Renal pelvis (tissue), 1 donor: ENCODE measurements at regions not wholly inside any gene's neighbourhood (a gene's known extent, or its start where the extent isn't known, plus 50 kb on each side); places are given as distances from the start of the nearest gene placed in this dataset.
A peak's percentile ranks its signal among the peaks of the same experiment; 100 is the strongest.

Experiments used
- DNase-seq: peaks from one replicate; pipeline ENCODE4 v3.0.0-alpha.2; 2013

DNA sequence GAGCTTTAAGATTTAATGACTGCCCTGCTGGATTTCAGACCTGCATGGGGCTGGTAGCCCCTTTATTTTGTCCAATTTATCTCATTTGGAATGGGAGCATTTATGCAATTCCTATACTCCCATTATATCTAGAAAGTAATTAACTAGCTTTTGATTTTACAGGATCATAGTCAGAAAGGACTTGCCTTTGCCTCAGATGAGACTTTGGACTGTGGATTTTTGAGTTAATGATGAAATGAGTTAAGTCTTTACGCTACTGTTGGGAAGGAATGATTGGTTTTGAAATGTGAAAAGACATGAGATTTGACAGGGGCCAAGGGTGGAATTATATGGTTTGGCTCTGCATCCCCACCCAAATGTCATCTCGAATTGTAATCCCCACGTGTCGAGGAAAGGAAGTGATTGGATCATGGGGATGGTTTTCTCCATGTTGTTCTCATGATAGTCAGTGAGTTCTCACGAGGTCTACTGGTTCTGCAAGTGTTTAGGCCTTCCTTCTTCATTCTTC, 213.1 kb upstream of the DCN start:
- DNase-seq, result no peak

DNA sequence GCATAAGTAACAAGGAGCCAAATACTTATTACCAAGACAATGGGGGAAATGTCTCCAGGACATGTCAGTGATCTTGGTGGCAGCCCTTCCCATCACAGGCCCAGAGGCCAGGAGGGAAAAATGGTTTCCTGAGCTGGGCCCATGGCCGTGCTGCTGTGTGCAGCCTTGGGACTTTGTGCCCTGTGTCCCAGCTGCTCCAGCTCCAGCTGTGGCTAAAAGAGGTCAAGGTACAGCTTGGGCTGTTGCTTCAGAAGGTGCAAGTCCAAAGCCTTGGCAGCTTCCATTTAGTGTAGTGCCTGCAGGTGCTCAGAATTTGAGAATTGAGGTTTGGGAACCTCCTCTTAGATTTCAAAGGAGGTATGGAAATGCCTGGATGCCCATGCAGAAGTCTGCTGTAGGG, 212.3 kb upstream of the DCN start:
- DNase-seq, result no peak

DNA sequence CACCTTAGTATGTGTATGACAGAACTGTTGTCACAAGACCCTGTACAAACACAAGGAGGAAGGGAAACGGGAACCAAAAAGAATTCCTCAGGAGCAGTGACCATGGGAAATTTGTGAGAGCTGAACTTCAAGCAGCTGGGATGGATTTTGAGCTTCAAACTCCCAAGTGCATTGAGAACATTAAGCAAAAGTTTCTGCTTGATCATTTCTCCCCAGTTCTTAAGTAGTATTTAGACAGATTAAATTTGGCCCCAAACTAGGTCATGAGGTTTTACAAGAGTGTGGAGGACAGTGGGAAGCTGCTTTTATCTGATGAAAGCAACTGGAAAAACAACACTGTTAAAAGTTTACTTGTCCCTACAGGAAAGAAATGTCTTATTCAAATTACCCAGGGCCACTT, 206.0 kb upstream of the DCN start:
- peak; percentile 76 for DNase-seq

DNA sequence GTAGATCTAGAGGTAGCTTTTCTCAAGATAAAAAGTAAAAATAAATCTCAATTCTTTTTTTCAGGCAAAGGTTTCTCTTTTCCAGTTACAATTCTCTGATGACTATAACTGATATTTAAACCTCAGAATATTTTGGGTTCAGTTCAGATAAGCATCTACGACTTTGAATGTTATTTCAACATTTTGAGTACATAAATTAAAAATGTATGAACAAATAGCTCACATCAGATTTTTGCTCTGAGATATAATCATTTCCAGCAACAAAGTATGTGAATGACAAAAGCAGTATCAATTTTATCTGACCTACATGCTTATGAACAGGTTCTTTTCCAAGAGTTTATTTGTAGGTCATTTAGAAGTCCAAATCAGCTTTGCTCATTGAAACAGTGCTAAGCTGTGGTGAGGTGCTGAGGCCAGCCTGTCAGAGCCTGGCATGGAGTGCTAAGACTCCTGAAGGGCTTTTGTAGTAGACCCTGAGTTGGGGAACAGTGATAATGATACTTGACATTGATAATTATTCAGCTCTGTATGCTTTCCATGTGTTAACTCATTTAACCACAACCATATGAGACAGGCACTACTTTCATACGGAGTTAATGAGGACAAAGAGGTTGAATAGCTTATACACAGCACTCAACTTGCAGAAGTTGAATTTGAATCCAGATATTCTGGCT, 205.0 kb upstream of the DCN start:
- no peak for DNase-seq

DNA sequence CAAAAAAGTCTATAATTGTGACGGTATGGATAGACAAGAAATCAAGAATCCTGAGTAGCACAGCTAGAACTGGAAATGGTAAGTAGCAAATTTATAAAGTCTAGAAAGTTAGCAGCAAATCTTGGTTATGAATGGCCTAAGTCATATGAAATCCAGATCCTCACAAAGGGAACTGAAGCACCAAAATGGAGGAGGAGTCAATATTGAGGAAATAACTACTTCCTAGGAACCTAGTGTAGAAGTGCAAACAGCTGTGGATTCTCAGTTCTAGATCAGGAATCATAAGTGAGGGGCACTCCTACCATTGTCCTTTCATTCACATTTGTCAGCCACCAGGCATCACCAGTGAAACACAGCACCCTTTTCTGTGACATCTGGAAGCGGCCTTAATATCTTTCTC, 202.2 kb upstream of the DCN start:
- no peak for DNase-seq

DNA sequence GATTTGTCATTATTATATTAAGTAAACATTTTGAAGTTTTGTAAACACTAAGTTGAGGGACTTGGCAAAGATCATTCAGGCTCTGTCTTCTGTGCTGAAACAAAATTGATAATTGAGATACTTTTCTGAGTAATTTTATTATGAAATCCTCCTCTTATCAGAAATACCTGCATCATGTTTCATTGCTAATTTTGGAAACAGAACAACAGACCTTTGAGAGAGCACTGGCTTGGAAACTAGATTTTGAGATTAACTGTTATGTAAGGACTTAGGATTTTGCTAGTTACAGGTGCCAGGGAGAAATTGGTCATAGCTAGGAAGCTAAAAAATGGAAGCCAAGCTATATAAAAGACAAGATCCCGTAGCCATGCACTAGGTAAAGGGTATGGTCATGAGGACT, 201.7 kb upstream of the DCN start:
- DNase-seq, result no peak

DNA sequence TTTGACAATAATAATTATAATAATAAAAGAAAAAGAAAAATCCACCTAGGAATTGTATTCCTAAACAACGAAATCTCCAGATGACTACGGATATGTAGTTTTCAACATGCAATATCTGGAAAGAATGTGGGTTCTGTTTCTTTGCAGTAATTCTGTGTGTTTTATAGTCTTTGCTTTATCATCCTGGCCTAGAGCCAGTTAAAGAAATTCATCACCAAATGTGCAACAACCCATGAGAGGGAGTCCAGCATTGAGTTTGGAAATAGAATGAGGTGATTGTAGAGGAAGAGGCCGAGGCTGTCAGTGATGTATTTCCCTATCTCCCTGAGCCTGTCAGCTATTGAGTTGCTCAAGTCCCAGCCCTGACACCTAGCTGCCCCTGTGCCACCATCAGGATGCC, 200.5 kb upstream of the DCN start:
- DNase-seq, result no peak

DNA sequence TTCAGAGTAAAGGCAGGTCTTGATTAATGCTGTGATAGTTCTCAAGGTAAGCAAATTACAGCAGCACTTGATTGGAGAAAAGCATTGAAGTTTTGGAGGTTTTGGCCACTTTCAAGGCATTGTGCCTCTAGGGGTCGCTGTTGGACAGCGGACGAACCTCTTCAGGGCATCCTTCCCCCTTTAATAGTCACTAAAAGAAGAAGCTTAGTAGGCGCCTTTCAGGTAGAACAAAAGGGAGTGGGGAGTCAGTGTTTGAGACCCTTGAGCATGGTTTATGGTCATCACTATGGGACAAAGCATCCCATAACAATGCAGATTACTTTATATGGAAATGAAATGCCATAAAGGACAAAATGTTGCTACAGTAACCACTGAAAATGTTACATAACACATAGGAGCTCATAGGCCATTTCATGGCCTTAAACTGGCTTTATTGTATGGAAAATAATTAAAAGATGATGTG, 199.5 kb upstream of the DCN start:
- DNase-seq, result peak; percentile 91

DNA sequence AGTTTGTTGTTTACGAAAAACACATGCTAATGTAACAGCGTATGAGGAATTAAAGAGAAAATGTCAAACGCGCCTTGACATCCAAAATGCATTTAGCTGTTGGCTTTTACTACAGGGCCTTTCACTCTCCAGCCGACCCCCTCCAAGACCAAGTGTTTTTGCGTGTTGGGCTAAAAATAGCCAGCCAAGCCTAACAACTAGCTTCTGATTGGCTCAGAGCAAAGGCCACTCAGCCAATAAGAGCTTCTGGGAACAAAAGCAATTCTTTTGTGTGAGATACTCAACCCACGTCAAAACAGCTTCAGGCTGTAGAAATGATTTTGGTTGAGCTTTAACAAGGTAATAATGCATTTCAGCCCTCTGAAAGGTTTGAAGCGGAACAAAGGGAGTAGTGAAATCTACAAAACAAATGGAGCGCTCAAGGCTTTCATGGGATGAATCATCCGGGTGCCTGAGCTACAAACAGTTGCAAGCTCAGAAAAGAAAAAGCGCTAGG, 198.7 kb upstream of the DCN start:
- peak; percentile 95 for DNase-seq

DNA sequence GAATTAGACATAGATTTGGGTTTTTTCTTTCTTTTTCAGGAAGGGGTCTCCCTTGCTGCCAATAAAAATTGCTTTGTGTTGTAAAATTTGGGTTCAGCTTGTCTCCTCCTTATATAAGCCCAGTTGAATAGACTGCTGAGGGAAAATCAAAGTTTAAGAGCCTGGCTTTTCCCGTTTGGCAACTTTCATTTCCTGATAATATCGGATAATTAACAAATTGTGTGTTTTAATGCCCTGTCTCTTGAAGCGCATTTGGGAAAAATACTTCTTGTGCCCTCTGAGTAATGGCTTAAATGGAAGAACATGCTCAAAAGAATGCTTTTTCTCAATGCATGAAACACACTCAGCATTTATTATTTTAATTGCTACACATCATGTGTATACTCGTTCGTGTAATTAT, 198.0 kb upstream of the DCN start:
- no peak for DNase-seq

DNA sequence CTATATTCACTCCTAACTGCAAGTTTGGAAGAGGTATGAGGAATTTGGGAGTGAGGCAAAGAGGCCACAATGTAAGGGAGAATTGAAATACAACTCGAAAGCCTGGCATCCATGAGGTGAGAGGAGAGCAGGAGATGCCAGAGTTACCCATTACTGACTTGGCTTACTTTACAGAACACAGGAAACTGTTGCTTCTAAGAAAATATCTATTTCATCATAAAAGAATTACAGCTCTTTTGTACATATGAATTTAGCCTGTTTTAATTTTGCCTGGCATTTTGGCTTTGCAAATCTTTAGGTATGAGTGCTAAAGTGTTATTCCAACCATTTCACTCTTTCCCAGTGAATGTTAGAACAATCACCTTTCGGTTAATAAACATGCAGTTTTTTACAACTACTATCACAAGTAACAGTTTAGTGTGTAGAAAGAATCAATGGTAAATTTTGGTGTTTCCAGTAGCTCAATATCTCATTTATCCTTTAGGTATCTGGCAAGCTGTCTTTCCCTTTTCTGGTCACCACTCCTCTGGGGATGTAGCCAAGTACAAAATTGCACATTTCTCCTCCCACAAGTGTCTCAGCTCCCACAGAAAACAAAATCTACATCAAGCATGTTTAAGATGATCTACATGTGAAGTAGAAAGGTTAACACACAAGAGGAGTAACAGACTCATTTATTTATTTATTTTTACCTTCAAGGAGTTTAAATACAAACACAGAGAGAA, 196.6 kb upstream of the DCN start:
- no peak for DNase-seq

DNA sequence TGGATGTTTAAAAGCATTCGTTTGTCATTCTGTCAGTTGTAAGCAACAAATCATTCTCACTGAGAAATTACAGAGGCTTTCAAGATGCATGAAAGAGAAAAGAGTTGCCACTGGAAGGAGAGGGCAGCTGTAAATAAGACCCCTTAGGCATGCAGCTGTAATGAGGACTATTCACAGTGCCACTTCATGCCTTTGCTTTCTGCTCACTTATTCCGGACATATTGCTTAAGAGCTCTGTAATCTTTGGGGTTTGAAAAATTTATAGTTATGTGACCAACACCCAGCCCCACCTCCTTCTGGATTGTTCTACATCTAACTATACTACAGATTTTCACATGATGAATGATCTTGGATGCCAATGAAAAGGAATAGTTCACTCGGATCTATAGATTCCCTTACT, 194.8 kb upstream of the DCN start:
- no peak for DNase-seq

DNA sequence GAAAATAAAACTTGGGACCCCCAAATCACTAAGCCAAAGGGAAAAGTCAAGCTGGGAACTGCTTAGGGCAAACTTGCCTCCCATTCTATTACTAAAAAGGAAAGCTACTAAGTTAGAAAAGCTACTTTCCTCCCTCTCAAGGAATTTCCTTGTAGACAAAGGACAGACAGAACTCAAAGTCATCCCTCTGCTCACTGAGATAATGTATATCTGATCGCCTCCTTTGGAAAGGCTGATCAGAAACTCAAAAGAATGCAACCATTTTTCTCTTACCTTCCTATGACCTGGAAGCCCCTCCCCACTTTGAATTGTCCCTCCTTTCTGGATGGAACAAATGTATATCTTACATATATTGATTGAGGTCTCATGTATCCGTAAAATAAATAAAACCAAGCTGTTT, 190.5 kb upstream of the DCN start:
- no peak for DNase-seq

DNA sequence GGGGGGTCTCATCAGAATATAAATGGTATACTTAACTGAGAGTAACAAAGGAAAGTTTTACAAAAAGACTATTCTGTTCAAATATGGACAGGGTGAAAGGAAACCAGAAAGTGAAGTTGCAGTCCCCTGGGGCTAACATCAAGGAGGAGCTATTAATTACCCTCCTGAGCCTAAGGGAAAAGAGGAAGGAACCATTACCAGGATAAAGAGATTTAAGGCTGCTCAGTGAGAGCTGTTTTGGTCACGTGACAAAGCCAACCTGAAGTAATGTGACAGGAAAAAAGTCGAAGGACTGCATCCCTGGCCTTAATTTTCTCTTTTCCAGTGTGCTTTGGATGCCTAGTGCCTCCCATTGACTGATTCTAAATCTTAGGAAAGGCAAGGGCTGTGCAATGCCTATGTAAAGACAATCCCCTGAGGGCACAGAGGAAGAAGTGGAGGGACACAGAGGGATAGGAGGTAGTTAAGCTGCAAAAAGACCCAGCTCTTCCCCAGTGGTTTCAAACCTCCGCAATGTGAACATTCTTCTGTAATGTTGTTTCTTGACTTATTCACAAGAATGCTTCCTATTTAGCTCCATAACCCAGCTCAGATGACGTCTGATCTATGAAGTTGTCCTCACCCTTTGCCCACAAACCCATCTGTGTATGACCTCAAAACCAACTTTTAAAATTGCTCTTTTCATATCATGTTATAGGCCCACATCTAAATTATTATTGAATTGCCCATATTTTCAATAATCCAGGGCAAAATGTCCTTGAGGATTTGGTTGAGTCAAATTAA, 187.7 kb upstream of the DCN start:
- no peak for DNase-seq

DNA sequence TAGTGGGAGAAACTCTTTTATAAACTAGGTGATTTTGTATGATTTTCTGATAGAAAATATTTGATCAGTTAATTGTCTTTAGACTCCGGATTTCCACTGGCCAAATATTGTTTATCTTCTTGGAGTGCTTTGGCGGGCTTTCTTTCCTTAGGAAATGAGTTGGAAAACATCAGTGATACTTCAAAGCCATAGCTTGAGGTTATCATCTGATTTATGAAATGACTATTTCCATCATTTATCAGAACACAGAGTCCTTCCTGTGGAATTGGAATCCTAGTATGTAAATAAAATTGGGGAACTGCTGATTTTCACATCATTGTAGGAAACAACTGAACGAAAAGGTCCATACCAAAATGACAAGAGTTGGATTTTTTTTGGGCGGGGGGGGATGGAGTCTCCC, 186.0 kb upstream of the DCN start:
- no peak for DNase-seq

DNA sequence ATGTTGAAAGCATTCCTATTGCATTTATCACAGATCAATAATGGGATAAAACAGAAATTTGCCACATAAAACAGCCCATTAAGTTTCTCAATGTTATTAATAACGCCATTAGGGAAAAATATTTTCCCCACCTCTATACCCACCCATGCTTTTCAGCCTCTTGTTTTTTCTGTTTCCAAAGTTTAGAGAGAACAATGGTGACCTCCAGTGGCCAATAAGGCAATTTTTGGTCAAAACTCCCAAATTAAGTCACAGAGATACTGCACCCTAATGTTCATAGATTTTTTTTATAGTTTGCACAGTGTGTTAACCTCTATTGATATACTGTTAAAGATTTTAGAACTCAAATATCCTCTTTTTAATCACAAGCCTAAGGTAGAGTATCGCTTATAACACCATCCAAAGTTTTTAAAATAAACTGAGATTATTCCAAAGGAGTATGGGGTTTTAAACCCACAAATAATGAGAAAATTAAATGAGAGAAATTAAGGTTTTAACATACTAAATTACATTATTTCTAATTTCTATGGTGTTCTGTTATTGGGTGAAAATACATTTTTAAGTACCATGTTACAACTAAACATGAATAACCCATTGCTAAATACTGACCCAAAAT, 184.7 kb upstream of the DCN start:
- DNase-seq, result no peak

DNA sequence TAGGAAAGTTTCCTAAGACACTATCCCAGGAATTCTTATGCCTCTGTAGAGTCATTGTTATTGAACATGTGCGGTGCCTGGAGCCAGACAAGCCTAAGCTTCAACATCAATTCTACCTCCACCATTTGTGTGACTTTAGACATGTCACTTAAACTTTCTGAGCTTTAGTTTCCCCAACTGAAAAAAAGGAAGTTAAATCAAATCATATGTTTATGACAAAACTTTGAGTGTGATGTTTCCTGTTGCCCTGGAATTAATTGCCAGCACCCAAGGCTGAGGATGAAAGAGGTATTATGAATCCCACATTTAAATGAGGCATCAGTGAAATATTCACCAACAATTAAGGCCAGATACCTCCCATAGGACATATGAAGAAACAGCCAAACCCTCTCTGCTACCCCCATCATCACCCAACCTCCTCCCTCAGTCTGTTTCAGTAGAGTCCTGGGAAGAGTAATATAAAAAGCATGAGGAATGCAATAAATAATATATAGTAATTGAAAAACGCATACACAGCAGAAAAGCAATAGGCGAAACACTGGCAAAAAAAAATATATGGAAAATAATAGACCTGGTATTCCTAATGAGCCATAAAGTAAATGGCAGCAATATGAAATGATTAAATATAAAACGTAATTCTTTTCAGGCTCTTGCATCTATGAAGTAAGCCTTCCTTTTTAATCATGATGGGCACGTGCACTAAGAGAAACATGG, 182.0 kb upstream of the DCN start:
- DNase-seq, result no peak

DNA sequence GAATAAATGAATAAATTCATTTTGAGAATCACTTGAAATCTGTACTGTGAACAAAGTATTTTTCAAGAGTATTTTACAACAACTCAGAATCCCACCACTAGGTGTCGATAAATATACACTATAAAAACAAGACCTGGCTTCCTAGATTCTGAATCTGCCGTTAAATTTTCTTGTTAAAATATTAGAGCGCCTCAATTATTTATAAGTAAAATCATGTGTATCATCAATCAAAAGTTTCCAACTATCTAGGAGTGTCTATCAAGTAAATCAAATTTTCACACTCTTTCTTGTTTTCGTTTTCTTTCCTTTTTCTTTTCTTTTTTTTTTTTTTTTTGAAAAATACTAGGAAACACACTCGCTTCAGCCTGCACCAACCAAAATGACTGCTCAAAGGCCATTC, 179.2 kb upstream of the DCN start:
- DNase-seq, result peak; percentile 55

DNA sequence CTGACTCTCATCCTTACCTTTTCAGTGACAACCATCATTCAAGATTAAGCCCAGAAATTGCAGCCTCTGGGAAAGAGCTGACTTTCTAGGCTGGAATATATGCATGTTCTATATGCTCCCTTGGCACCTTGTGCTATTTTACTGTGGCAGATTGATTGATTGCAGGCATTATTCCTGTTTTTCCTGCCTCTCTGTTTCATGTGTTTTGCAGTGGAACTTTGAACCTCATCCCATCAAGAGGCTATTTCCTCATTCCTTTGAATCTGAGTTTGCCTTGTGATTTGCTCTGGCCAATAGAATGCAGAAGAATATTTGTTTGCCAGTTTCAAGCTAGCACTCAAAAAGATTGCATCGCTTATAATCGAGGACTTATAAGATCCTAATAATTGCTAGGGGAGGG, 174.8 kb upstream of the DCN start:
- DNase-seq, result peak; percentile 35

DNA sequence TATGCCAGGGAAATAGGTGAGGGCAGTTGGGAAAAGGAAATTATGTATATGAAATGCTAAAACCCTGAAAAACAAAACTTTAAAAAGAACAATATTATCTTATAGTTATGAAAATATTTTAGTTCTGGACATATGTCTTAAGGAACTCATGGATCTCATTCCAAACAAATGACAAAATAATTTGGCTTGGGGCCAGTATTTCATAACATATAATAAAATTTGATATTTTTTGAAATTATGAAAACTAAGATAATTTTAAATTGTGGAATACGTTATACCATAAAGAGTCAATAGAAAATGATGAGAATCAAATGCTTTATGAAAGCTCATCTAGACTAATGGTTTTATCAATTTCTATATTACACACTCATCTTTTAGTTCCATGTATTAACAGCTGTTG, 173.8 kb upstream of the DCN start:
- DNase-seq, result no peak

DNA sequence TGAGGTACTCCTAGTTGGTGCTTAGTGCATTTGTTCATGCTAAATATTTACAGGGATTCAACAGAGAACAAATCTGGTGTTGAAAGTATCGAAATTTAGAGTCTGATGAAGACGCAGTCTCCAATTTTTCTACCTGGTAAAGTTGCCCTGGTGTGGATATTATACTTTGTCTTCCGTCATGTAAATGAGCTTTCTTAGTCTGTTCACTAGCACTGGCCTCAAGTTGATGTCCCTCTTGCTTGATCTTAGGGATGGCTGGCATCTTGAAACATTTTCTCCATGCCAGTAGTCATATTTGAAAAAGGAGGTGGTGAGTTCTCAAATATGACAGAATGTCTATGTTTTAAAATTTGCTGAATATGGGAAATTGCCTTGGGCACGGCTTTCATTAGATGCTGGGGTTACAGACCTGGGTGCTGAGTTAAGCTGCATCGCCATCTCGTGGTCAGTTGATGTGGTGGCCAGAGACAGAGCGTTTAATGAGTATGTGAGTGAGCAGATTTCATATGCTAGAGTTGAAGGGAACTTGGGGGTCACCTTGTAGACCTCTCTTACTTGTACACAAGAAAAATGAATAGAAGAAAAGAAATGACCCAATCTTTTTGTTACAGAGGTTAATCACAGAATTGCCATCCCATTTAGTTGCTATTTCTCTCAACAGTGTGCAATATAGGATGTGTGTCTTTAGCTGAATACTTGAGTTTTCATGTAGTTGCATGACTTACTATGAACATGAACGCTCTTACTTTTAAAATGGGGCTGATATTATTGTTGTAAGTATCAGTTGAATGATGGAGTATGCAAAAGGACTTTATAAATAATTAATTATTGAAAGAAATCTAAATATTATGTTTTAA, 172.8 kb upstream of the DCN start:
- DNase-seq, result peak; percentile 60
